ENCODE measurements at regions not wholly inside any gene's neighbourhood (a gene's known extent, or its start where the extent isn't known, plus 50 kb on each side); places are given as distances from the start of the nearest gene placed in this dataset.
A peak's percentile ranks its signal among the peaks of the same experiment; 100 is the strongest.
"Not testable (repeated sequence)": the region's sequence is repeated elsewhere in the genome, so short reads cannot be mapped to it uniquely, and the experiment has no call there.

- peaks cover 7% of the 10 kb centered on the region for H3K27me3 Mint-ChIP-seq
- H3K4me3 Mint-ChIP-seq, result no peak overlapping the region
- H3K27ac Mint-ChIP-seq, result no peak overlapping the region
- H3K36me3 Mint-ChIP-seq (ENCODE audit: low read depth), result no peaks in the 10 kb centered on the region
- H3K9me3 Mint-ChIP-seq, result no peaks in the 10 kb centered on the region
- peaks cover 4% of the 10 kb centered on the region for H3K4me1 Mint-ChIP-seq (ENCODE audit: low read depth)
These were observed 202.1 kb downstream of the HNRNPD start for GRCh38 chr4:82171531-82172155.

- Mint-ChIP-seq H3K4me1 (ENCODE audit: low read depth) (peaks cover 7% of the 10 kb centered on the region), H3K36me3 (ENCODE audit: low read depth) (no peaks in the 10 kb centered on the region), H3K4me3 (no peak overlapping the region), H3K27ac (no peak overlapping the region), H3K27me3 (peaks cover 5% of the 10 kb centered on the region), H3K9me3 (peaks cover 16% of the 10 kb centered on the region)
These were observed 224.0 kb downstream of the HNRNPD start for GRCh38 chr4:82149750-82150149.

GRCh38 chr4:82145850-82146249 lies 227.9 kb downstream of the HNRNPD start:
- H3K9me3 Mint-ChIP-seq, result no peaks in the 10 kb centered on the region
- no peaks in the 10 kb centered on the region for H3K36me3 Mint-ChIP-seq (ENCODE audit: low read depth)
- H3K27me3 Mint-ChIP-seq, result no peaks in the 10 kb centered on the region
- no peak overlapping the region for H3K27ac Mint-ChIP-seq
- H3K4me1 Mint-ChIP-seq (ENCODE audit: low read depth), result no peaks in the 10 kb centered on the region
- no peak overlapping the region for H3K4me3 Mint-ChIP-seq

GRCh38 chr4:82140422-82140821 lies 233.4 kb downstream of the HNRNPD start:
- H3K9me3 Mint-ChIP-seq, result peaks cover 9% of the 10 kb centered on the region
- H3K27me3 Mint-ChIP-seq, result no peaks in the 10 kb centered on the region
- peaks cover 31% of the 10 kb centered on the region for H3K4me1 Mint-ChIP-seq (ENCODE audit: low read depth)
- peaks cover 3% of the 10 kb centered on the region for H3K36me3 Mint-ChIP-seq (ENCODE audit: low read depth)
- no peak overlapping the region for H3K4me3 Mint-ChIP-seq
- no peak overlapping the region for H3K27ac Mint-ChIP-seq

GRCh38 chr4:82139287-82139686 lies 234.5 kb downstream of the HNRNPD start:
- Mint-ChIP-seq H3K36me3 (ENCODE audit: low read depth) (peaks cover 3% of the 10 kb centered on the region), H3K4me1 (ENCODE audit: low read depth) (peaks cover 36% of the 10 kb centered on the region), H3K27ac (no peak overlapping the region), H3K4me3 (no peak overlapping the region), H3K9me3 (peaks cover 9% of the 10 kb centered on the region), H3K27me3 (no peaks in the 10 kb centered on the region)

GRCh38 chr4:82138374-82138773 lies 235.4 kb downstream of the HNRNPD start:
- H3K4me1 Mint-ChIP-seq (ENCODE audit: low read depth), result peaks cover 36% of the 10 kb centered on the region
- H3K27ac Mint-ChIP-seq, result peak overlapping the region; percentile 65
- no peak overlapping the region for H3K4me3 Mint-ChIP-seq
- H3K9me3 Mint-ChIP-seq, result peaks cover 9% of the 10 kb centered on the region
- H3K36me3 Mint-ChIP-seq (ENCODE audit: low read depth), result peaks cover 3% of the 10 kb centered on the region
- no peaks in the 10 kb centered on the region for H3K27me3 Mint-ChIP-seq

GRCh38 chr4:82136161-82136801 lies 237.5 kb downstream of the HNRNPD start:
- Mint-ChIP-seq H3K4me3 (no peak overlapping the region), H3K36me3 (ENCODE audit: low read depth) (peaks cover 3% of the 10 kb centered on the region), H3K9me3 (peaks cover 9% of the 10 kb centered on the region), H3K27me3 (no peaks in the 10 kb centered on the region), H3K27ac (no peak overlapping the region), H3K4me1 (ENCODE audit: low read depth) (peaks cover 36% of the 10 kb centered on the region)

GRCh38 chr4:82128355-82128754 lies 245.4 kb downstream of the HNRNPD start:
- Mint-ChIP-seq H3K4me3 (no peak overlapping the region), H3K9me3 (no peaks in the 10 kb centered on the region), H3K36me3 (ENCODE audit: low read depth) (no peaks in the 10 kb centered on the region), H3K27me3 (no peaks in the 10 kb centered on the region), H3K4me1 (ENCODE audit: low read depth) (peaks cover 4% of the 10 kb centered on the region), H3K27ac (no peak overlapping the region)

- Mint-ChIP-seq H3K4me3 (no peak overlapping the region), H3K27ac (no peak overlapping the region), H3K9me3 (no peaks in the 10 kb centered on the region), H3K36me3 (ENCODE audit: low read depth) (no peaks in the 10 kb centered on the region), H3K4me1 (ENCODE audit: low read depth) (peaks cover 4% of the 10 kb centered on the region), H3K27me3 (no peaks in the 10 kb centered on the region)
These were observed 247.2 kb downstream of the HNRNPD start for GRCh38 chr4:82126512-82127040.

- Mint-ChIP-seq H3K27ac (no peak overlapping the region), H3K27me3 (no peaks in the 10 kb centered on the region), H3K4me1 (ENCODE audit: low read depth) (peaks cover 4% of the 10 kb centered on the region), H3K9me3 (no peaks in the 10 kb centered on the region), H3K36me3 (ENCODE audit: low read depth) (no peaks in the 10 kb centered on the region), H3K4me3 (no peak overlapping the region)
These were observed 247.9 kb downstream of the HNRNPD start for GRCh38 chr4:82125787-82126297.

GRCh38 chr4:82124932-82125786 lies 248.6 kb downstream of the HNRNPD start:
- Mint-ChIP-seq H3K4me3 (no peak overlapping the region), H3K36me3 (ENCODE audit: low read depth) (no peaks in the 10 kb centered on the region), H3K27ac (no peak overlapping the region), H3K27me3 (no peaks in the 10 kb centered on the region), H3K4me1 (ENCODE audit: low read depth) (peaks cover 4% of the 10 kb centered on the region), H3K9me3 (no peaks in the 10 kb centered on the region)

- H3K9me3 Mint-ChIP-seq, result no peaks in the 10 kb centered on the region
- H3K27me3 Mint-ChIP-seq, result no peaks in the 10 kb centered on the region
These were observed 249.4 kb downstream of the HNRNPD start for GRCh38 chr4:82124365-82124764.

GRCh38 chr4:82123934-82124333 lies 249.9 kb downstream of the HNRNPD start:
- no peak overlapping the region for H3K4me3 Mint-ChIP-seq

More at GRCh38 chr4:82124365-82124764, 249.4 kb downstream of the HNRNPD start:
- Mint-ChIP-seq H3K27ac (no peak overlapping the region), H3K36me3 (ENCODE audit: low read depth) (no peaks in the 10 kb centered on the region), H3K4me3 (no peak overlapping the region), H3K4me1 (ENCODE audit: low read depth) (peaks cover 4% of the 10 kb centered on the region)

GRCh38 chr4:82115183-82115582 lies 258.6 kb downstream of the HNRNPD start:
- not testable (repeated sequence) for H3K27me3 Mint-ChIP-seq; H3K4me3 Mint-ChIP-seq; H3K9me3 Mint-ChIP-seq; H3K27ac Mint-ChIP-seq; H3K4me1 Mint-ChIP-seq (ENCODE audit: low read depth); H3K36me3 Mint-ChIP-seq (ENCODE audit: low read depth)

More at GRCh38 chr4:82123934-82124333, 249.9 kb downstream of the HNRNPD start:
- Mint-ChIP-seq H3K9me3 (no peaks in the 10 kb centered on the region), H3K36me3 (ENCODE audit: low read depth) (no peaks in the 10 kb centered on the region), H3K27ac (no peak overlapping the region), H3K4me1 (ENCODE audit: low read depth) (peaks cover 4% of the 10 kb centered on the region), H3K27me3 (no peaks in the 10 kb centered on the region)

- Mint-ChIP-seq H3K27ac (no peak overlapping the region), H3K36me3 (ENCODE audit: low read depth) (no peaks in the 10 kb centered on the region), H3K4me3 (no peak overlapping the region), H3K4me1 (ENCODE audit: low read depth) (no peaks in the 10 kb centered on the region), H3K27me3 (peaks cover 4% of the 10 kb centered on the region), H3K9me3 (no peaks in the 10 kb centered on the region)
These were observed 265.3 kb downstream of the HNRNPD start for GRCh38 chr4:82108506-82108905.

Data from stimulated activated naive CD8-positive, alpha-beta T cell treated with anti-CD3 and anti-CD28 coated beads, Interleukin-15, Interleukin-2, amounts not matched to agents 100 ng/mL and 50 ng/mL, for 24 hours (primary cell).